NCI-H510A (cell line): ENCODE measurements at regions not wholly inside any gene's neighbourhood (a gene's known extent, or its start where the extent isn't known, plus 50 kb on each side); places are given as distances from the start of the nearest gene placed in this dataset.

ENCODE experiments used
- DNase-seq: peaks from one replicate; lab custom pipeline; 2025; lab: John Stamatoyannopoulos, UW

DNA sequence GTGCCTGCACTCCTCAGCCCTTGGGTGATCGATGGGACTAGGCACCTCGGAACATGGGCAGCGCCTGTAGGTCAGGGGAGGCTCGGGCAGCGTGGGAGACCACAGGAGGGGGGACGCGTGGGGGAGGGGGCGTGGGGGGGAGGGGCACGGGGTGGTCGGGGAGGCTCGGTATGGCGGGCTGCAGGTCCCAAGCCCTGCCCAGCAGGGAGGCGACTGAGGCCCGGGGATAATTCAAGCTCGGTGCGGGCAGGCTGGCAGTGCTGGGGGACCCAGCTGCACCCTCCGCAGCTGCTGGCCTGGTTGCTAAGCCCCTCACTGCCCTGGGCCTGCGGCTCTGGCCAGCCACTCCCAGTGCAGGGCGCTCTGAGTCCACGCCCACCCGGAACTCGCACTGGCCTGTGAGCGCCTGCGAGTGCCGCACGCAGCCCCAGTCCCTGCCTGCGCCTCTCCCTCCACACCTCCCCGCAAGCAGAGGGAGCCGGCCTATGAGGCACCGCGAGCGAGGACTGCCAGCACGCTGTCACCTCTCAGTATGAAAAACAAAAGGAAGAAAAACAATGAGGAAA is 1698.3 kb upstream of the RAG2 start:
- no peak for DNase-seq

DNA sequence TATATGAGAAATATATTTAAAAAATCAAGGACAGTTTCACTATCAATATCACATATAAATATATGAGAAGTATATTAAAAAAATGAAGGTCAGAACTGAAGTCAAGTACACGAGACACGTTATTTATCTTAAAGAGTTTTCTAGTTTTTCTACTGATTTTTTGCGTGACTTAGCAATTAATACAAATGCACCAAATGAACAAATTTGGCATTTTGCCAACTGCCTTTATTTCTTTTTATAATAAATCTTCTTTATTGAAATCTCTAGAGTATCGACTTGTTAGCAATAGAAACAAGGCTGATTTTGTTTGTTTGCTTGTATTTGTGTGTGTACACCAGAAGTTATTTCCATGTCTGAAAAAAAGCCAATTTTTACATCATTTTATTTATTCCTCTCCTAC is 1684.7 kb upstream of the RAG2 start:
- DNase-seq = no peak

DNA sequence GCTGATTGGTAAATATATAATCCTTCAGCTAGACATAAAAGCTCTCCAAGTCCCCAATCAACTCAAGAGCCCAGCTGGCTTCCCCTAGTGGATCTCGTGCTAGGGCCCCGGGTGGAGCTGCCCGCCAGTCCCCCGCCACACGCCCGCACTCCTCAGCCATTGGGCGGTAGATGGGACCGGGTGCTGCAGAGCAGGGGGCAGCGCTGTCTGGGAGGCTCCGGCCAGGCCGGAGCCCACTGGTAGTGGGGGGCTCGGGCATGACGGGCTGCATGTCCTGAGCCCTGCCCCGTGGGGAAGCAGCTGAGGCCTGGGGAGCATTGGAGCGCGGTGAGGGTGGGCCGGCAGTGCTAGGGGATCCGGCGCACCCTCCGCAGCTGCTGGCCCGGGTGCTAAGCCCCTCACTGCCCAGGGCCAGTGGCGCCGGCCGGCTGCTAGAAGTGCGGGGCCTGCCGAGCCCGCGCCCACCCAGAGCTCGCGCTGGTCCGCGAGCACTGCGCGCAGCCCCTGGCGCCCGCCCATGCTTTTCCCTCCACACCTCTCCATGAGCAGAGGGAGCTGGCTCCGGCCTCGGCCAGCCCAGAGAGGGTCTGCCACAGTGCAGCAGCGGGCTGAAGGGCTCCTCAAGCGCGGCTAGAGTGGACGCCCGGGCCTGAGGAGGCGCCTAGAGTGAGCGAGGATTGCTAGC is 1680.6 kb upstream of the RAG2 start:
- no peak for DNase-seq

DNA sequence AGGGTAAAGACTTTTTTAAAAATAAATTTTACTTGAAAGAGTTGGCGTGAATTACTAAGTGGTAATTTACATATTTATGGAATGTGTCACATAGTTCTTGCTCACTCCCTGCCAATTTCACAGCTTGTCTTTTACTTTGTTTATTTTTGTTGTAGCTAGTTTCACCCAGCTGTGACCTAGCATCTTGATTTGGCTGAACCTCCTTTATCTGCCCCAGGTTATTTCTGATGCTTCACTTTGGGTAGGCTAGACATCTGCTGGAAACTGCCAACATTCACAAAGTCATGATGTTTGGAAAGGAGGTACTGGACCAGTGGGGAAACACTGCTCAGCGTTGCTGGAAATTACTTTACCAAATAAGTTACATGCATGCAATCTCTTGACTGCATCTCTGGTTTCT is 1676.0 kb upstream of the RAG2 start:
- DNase-seq = no peak

DNA sequence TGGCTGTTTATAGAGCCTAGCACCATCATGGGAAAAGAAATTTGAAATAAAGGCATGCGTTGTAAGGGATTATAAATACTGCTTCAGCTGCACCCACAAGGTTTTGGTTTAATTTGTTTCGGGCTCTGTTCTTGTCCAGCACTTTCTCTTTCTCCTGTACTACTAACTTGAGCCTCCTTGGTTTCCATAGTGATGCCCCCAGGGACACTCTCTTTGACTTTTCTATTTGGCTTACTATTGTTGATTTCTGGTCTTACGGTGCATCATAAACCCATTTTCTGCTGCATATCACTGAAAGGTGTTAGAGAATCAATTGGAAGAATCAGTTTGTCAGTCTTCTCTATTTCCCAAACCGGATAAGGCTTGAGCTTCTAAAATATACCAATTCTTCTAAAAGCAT is 1674.3 kb upstream of the RAG2 start:
- no peak for DNase-seq

DNA sequence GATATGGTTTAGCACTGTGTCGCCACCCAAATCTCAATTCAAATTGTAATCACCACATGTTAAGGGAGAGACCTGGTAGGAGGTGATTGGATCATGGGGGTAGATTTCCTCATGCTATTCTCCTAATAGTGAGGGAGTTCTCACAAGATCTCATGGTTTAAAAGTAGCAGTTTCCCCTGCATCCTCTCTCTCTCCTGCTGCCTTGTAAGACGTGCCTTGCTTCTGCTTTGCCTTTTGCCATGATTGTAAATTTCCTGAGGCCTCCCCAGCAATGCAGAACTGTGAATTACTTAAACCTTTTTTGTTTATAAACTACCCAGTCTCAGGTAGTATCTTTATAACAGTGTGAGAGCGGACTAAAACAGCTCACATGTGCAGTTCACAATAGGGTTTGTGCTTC is 1668.7 kb upstream of the RAG2 start:
- DNase-seq = no peak

DNA sequence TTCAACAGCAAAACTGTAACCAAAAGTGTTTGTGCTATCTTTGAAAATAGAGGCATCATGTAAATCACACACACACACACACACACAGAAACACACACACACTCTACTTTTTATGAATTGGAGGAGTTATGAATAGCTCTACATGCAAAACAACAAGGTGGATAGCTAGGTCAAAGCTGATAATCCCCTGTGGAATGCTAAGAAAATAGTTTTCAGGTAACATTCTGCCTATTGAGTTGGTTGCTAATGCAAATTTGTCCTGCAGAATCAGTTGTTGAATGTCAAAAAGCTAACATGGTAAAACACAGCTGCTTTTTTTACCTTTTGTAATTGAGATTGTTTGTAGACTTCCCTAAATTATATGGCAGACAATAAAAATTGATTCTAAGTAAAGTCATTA is 1658.4 kb upstream of the RAG2 start:
- no peak for DNase-seq

DNA sequence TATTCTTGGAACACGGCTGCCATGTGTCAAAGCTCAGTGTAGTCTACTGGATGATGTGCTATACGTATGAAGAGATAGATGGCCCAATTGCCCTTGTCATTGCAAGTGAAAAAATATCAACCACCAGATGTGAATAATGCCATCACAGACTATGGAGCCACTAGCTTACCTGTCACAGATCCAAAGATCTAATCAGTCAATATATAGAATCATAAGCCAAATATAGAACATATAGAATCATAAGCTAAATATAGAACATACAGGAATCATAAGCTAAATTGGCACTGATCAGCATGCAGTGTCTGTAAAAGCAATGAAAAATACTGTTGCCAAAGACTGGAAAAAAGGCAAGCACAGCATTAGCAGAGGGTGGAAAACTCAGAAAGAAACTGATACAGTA is 1656.9 kb upstream of the RAG2 start:
- DNase-seq = no peak

DNA sequence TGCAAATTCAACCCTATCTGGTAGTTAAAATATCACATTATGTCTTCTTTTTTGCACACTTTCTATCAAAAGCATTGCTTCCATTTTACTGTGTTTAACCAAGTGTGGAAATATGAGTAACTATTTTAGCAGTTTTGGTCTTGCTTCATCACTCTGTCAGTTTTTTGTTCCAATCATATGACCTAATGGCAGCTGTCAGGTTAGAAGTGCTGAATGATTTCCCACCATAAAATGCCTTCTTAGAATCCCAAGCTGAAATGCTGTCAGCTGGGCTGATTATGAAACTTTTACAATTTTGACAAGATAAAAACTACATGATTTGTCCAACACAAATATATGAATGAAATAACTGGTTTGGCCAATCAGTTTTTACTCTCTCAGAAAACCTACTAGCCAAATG is 1654.6 kb upstream of the RAG2 start:
- DNase-seq = no peak

DNA sequence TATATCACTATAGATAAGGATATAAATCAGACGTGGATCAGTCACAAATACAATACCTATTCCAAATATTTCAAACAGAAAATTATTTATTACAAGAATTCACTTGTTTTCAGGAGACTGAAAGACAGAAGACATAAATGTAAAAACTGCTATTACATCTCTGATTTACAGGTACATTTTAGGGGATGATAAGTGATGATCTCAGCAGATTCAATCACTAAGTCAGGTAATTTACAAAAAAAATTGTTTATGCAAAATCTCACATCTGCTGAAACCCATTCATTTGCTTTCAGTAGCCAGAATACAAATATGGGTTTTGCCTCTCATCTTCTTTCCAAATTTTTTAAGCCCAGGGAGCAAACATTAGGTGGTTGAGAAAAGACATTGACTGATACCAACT is 1648.4 kb upstream of the RAG2 start:
- no peak for DNase-seq

DNA sequence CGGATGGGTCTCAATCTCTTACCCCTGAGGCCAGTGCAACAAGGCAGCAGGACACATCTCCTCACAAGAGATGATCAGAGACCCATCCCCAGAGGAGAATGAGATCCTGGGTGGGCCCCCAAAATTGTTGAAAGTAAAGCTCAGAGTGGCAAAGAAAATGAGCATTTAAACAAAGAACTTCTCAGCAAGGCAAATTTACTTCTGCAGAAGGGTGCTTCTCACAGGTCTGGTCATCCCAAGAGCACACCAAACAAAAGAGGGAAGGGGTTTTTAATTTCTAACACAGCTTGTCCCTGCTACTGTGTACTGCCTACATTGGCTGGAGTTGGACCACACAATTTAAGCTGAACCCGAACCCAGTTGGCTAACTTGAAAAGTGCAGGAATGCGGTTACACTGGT is 1628.6 kb upstream of the RAG2 start:
- no peak for DNase-seq

DNA sequence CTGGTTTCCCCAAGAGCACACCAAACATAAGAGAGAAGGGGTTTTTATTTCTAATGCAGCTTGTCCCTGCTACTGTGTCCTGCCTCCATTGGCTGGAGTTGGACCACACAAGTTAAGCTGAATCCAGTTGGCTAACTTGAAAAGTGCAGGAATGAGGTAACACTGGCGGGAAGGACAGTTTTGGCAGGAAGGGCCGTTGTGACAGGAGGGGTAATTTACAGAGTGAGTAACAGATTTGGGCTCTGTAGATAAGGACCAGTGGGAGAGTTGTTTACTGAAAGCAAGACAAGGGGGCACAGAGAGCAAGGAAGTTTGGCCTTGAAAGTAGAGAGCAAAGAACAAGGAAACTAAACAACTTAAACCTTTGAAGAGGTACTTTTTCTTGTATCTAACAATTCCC is 1623.3 kb upstream of the RAG2 start:
- DNase-seq = no peak

DNA sequence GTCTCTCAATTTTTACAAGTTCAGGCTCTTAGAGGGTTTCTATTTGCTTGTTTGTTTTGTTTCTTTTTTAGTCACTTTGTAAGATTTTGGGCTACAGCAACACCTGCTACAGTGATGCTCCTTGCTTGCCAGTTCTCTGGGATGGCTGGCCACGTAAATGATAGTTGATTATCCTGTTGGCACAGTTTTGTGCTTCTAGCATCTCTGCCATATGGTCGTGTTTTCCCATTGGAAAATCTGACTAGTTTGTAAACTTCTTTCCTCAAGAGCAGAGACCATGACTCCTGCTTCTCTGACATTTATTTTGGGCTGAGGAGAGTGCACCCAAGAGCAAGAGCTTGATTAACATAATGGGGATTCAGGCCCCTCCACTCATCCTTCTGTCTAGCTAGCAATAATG is 1621.6 kb upstream of the RAG2 start:
- no peak for DNase-seq

DNA sequence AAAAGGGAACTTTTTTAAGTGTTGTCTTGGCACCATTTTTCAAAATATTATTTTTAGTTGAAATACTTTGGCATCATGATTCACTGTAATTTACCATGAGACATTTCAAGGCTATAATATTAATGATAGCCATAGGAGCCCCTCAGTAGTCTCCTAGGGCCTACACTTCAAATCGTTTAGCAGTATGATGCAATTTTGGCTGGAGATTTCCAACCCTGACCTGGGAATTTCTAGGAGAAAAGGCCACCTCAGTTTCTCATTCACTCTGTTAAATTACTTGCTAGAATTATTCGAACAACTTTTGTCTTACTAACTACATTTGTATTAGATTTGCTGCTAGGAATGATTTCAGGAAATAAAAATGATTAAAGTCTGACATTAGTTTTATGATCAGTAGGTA is 1610.9 kb upstream of the RAG2 start:
- no peak for DNase-seq

DNA sequence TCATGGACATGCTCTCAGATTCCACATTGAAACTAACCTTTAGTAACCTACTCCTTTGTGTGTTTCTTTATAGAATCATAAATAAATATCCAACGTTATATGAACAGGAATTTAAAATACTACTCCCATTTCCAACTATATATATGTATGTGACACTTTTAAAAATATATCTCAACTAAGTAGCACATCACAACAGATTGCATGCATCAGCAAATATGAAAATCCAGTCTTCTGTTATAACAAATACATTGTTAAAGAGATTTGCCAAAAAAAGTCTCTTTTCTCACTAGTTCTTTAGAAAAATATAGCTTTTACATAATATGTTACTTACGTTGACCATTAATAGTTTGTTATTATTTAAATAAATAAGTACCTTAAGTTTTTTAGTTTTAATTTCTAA is 1608.6 kb upstream of the RAG2 start:
- DNase-seq = no peak

DNA sequence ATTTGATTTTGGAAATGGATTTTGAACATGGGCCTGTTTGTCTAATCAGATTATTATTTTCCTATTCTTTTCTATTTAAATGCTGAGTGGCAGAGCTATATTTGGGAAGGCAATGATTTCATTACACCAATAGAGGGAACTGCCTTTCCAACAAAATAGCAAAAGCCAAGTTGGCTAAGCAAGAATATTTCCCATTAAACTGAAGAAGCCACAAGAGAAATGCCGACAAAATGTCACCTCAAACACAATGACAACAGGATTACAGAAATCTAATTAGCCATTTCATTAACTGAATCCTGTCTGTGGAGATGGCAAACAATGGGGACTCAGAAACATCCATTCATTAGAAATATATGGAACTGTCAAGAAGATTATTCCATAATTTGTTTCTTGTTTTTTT is 1593.1 kb upstream of the RAG2 start:
- DNase-seq = no peak

DNA sequence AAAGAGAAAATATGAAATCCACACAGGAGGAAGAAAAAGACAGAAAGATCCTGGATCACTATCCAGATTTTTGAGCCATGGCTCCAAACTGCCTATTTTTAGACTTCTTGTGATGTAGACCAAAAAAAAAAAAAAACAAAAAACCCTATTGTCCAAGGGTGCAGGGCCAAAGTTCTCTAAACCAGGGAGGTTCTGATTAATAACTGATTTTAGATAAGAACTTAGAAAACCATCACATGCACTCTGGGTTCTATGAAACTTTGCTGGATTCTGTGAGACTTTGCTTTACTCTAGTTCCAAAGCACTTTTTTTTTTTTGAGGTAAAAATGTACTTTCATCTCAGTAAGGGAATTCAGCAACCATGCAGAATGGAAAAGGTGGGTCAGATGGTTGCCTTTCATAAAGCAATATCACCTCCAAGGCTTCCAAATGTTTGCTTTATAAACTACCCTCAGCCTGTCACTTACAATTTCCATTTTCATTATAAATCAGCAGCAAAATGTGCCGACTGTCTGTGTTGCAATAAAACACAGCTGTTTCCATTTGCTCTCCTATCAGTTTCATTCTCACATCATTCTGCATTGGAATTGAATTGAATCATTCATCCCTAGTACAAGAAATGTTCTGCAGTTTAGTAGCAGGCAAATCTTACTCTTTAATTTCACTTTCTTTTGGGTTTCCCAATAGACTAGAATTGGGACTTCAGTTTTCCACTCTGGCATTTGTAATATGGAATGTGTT is 1584.3 kb upstream of the RAG2 start:
- DNase-seq = no peak

DNA sequence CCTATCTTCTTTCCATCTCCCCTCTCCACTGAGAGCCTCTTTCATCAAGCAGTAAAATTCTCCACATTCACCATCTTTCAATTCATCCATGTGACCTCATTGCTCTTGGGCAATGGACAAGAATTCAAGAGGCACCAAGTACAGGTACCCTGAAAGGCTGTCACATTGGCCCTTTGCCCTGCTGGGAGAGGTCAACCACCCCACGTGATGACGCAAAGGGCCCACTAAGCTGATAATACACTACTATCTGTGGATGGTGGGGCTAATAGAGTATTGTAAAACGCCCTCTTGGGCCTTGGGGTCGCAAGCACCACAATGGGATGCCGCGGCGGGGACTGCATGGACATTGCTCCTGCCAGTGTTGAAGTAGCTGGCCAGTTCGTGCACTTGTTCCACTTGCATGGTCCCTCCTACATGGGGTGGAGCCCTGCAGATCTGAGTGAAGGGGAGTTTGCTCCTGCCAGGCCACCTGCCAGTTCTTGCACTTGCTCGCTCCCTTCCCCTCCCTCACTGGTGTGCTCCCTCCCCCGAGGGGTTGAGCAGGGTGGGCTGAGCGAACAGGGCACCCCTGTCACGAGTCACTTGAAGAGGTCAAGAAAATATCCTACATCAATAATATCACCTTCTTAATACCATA is 1578.8 kb upstream of the RAG2 start:
- no peak for DNase-seq

DNA sequence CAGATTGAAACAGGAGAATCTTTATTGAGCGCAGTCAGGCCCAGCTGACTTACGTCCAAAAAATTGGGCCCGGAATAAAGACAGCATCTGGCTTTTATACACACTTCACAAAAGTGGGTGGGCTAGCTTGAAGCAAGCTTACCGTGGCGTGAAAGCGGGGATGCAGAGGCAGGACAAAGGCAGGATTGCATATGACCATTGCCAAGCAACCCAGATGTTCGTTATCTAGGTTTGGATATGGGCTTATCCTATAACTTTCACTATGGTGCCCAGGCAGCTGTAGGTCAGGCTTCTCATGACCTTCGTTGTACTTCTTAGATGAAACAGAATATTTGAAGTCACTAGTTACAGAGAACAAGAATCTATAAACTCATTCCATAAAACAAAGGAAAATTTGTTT is 1575.6 kb upstream of the RAG2 start:
- DNase-seq = no peak

DNA sequence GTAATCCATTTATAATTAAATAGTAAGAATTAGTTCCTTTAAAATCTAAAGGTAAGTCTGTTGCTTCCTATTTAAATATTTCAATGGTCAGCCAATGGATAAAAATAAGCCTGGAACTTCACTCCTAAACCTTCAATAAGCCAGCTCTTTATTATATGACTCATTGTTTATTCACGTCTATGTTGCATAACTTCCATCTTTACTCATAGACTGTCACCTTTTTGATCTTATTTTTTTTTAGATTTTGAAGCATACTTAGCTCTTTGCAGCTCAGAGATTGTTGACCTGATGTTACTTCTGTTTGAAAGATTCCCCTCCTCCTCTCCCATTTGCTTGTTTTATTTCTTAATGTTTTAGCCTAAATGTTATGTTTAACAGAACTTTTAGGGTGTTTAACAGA is 1571.2 kb upstream of the RAG2 start:
- DNase-seq = no peak

DNA sequence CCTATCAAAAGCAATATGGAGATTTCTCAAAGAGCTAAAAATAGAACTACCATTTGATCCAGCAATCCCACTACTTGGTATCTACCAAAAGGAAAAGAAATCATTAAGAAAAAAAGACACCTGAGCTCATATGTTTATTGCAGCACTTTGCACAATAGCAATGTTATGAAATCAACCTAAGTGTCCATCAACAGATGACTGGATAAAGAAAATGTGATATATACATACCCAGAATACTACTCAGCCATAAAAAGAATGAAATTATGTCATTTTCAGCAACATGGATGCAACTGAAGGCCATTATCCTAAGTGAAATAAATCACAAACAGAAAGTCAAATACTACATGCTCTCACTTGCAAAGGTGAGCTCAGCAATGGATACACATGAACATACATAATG is 1565.5 kb upstream of the RAG2 start:
- no peak for DNase-seq

DNA sequence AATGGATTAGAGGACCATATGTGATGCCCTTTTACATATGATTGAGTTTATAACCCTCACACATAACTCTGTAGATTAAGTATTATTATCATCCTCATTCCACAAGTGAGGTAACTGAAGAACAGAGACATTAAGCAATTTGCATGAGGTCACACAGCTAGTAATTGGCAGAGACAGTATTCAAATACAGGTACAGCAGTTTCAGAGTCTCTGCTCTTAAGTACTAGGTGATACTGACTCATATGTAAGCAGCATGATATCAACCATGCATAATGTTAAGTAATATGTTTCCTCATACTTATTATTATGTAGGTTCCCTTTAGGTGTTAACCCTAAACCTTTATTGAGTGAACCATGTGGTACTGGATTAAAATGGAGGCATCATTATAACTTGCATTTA is 1562.4 kb upstream of the RAG2 start:
- DNase-seq = no peak

DNA sequence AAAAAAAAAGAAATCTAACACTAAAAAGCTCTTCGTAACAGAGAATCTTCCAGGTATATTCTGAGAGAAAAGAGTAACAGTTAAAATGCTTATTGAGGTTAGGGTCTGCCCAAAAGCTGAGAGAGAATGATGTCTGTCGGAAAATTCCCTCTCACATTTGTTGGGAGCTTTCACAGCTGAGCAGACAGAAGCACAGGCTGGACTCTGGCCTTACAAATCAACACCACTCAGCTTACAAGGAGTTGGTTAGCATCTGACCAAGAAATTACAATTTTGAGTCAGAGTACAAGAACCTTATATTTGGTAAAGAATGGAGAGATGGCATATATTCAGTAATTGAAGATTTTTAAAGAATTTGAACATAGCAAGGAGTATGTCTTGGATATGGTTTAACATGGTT is 1561.0 kb upstream of the RAG2 start:
- DNase-seq = no peak
